ENCODE measurements at regions not wholly inside any gene's neighbourhood (a gene's known extent, or its start where the extent isn't known, plus 50 kb on each side); places are given as distances from the start of the nearest gene placed in this dataset.

DNA sequence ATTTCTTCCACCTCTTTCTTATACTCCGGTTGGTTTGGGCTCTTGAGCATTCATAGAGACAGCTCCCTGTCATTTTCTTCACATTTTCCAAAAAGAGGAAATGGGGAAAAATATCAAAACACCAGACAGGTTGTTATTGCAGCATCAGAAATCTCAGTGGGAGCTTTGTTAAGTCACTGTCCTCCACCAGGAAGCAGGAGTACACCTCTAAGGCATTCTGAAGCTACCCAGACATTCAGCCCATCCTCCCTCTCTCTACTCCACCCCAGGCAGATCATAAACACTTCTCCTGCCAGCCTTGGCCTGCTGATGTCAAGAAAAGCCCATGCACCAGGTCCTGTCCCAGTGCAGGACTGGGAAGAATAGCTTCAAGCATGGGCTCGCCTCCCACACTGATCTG lies 1198.3 kb downstream of the VRK1 start:
- TF ChIP-seq, protein P1, sequence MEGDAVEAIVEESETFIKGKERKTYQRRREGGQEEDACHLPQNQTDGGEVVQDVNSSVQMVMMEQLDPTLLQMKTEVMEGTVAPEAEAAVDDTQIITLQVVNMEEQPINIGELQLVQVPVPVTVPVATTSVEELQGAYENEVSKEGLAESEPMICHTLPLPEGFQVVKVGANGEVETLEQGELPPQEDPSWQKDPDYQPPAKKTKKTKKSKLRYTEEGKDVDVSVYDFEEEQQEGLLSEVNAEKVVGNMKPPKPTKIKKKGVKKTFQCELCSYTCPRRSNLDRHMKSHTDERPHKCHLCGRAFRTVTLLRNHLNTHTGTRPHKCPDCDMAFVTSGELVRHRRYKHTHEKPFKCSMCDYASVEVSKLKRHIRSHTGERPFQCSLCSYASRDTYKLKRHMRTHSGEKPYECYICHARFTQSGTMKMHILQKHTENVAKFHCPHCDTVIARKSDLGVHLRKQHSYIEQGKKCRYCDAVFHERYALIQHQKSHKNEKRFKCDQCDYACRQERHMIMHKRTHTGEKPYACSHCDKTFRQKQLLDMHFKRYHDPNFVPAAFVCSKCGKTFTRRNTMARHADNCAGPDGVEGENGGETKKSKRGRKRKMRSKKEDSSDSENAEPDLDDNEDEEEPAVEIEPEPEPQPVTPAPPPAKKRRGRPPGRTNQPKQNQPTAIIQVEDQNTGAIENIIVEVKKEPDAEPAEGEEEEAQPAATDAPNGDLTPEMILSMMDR (IDR thresholded peaks at IDR 0.05) = no peak
- TF ChIP-seq POLR2A (IDR thresholded peaks at IDR 0.05) (no peak), POLR2AphosphoS5 (IDR thresholded peaks at IDR 0.05) (no peak)

All from prostate gland (tissue), 2 donors.